Activated B cell treated with CpG ODN at 0.5 μM for 24 hours (primary cell): ENCODE measurements at regions not wholly inside any gene's neighbourhood (a gene's known extent, or its start where the extent isn't known, plus 50 kb on each side); places are given as distances from the start of the nearest gene placed in this dataset.

Source experiments
- ATAC-seq: fragments of 200-7000 bp; cut with Tn5 transposase; one replicate; pipeline ENCODE4 v1.10.0; 2021; ENCODE audit warnings: low read depth, mild to moderate bottlenecking, moderate library complexity
- CTCF ChIA-PET: fragments of 350-600 bp; sonication (Branson Sonifier 250); formaldehyde crosslinking; loops from one replicate; lab custom pipeline; 2021; ENCODE audit warnings: antibody characterized with exemption; lab: Charles Lee
- POLR2A ChIA-PET: fragments of 350-600 bp; sonication (Branson Sonifier 250); formaldehyde crosslinking; loops from one replicate; lab custom pipeline; 2021; ENCODE audit warnings: antibody characterized with exemption; lab: Charles Lee
- DNase-seq: peaks from one replicate; pipeline ENCODE4 v3.0.0; 2022
- H3K27ac Mint-ChIP-seq: one replicate; pipeline ENCODE4 v1.8.0; 2020; ENCODE audit warnings: mixed read lengths
- H3K27me3 Mint-ChIP-seq: one replicate; pipeline ENCODE4 v1.8.0; 2021; ENCODE audit warnings: mixed read lengths
- H3K36me3 Mint-ChIP-seq: one replicate; pipeline ENCODE4 v1.8.0; 2021; ENCODE audit warnings: low read depth, mixed read lengths
- H3K4me1 Mint-ChIP-seq: one replicate; pipeline ENCODE4 v1.8.0; 2021; ENCODE audit warnings: mixed read lengths
- H3K4me3 Mint-ChIP-seq: one replicate; pipeline ENCODE4 v1.8.0; 2020; ENCODE audit warnings: mild to moderate bottlenecking, mixed read lengths
- H3K9me3 Mint-ChIP-seq: one replicate; pipeline ENCODE4 v1.8.0; 2020; ENCODE audit warnings: mixed read lengths
- intact Hi-C: fragments of 100-400 bp; cut with micrococcal nuclease; formaldehyde crosslinking; loops from one replicate; pipeline ENCODE4 v1.15.1; 2024
- TF ChIP-seq, protein P1 (sequence below): fragments of 200-600 bp; IDR thresholded peaks from one replicate; pipeline ENCODE4 v1.8.0; 2022; ENCODE audit warnings: antibody characterized with exemption, mild to moderate bottlenecking

DNA sequence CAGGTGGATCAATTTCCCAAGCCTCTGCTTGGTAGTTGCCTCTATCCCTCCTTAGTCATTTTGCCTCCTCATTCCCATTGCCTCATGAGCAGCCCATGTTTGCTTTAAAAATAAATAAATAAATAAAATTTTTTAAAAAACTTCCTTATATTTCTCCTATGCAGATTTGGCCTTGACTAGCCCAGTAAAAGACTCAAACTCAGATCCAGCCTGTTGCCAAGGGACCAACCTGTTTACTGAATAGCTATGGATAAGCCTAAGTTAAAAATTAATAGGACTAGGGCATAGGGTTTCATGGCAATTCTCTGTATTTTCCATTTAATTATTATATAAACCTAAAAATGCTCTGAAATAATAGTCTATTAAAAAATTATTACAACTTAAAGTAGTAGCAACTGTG, 384.4 kb downstream of the RSL24D1 start:
- CTCF ChIA-PET: no interaction called here
- H3K4me3 Mint-ChIP-seq: no peak overlapping the region
- H3K4me1 Mint-ChIP-seq: no peaks in the 10 kb centered on the region
- TF ChIP-seq, protein P1, sequence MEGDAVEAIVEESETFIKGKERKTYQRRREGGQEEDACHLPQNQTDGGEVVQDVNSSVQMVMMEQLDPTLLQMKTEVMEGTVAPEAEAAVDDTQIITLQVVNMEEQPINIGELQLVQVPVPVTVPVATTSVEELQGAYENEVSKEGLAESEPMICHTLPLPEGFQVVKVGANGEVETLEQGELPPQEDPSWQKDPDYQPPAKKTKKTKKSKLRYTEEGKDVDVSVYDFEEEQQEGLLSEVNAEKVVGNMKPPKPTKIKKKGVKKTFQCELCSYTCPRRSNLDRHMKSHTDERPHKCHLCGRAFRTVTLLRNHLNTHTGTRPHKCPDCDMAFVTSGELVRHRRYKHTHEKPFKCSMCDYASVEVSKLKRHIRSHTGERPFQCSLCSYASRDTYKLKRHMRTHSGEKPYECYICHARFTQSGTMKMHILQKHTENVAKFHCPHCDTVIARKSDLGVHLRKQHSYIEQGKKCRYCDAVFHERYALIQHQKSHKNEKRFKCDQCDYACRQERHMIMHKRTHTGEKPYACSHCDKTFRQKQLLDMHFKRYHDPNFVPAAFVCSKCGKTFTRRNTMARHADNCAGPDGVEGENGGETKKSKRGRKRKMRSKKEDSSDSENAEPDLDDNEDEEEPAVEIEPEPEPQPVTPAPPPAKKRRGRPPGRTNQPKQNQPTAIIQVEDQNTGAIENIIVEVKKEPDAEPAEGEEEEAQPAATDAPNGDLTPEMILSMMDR: no peak
- intact Hi-C loops: no loop called here
- no peak overlapping the region for H3K27ac Mint-ChIP-seq
- POLR2A ChIA-PET: no interaction called here
- peaks cover 8% of the 10 kb centered on the region for H3K9me3 Mint-ChIP-seq
- no peaks in the 10 kb centered on the region for H3K36me3 Mint-ChIP-seq
- ATAC-seq: no peak
- no peaks in the 10 kb centered on the region for H3K27me3 Mint-ChIP-seq
- no peak for DNase-seq

DNA sequence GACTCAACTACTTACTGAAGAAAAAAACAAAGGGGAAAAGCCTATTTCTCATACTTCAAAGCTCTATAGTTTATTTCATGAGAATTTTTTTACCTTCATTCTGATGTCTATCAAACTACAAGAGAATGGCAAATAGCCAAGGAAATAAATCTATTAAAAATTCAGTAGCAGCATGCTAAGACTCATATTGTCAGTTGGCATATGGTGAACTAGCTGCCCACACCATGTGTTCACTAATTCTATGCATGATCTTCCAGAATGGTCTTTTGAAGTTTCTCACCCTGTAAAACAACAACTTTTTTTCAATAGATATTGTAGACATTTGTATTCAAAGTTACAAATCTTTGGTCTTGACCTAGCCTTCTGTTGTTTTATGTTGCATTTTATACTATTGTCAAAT, 386.2 kb downstream of the RSL24D1 start:
- intact Hi-C loops: no loop called here
- TF ChIP-seq, protein P1: no peak
- POLR2A ChIA-PET: no interaction called here
- DNase-seq (no peak), ATAC-seq (no peak)
- Mint-ChIP-seq H3K36me3 (no peaks in the 10 kb centered on the region), H3K4me1 (no peaks in the 10 kb centered on the region), H3K27me3 (no peaks in the 10 kb centered on the region), H3K27ac (no peak overlapping the region), H3K9me3 (peaks cover 6% of the 10 kb centered on the region), H3K4me3 (no peak overlapping the region)
- CTCF ChIA-PET: no interaction called here

DNA sequence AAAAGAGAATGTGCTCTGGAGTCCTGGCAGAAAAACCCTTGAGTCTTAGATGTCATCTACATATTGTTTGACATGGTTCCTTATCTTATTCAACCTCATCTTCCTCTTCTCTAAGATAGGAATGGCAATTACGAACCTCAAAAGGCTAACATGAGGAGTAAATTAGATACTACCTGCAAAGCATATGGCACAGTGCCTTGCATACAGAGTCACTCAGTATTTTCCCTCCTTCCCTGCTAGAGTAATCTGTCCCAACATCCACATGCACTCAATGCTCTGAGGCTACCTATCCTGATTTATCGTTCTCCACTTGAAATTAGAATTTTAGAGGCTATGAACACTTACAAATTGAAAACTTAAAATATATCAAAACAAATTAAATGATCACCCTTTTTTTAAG, 386.7 kb downstream of the RSL24D1 start:
- H3K27ac Mint-ChIP-seq: no peak overlapping the region
- ATAC-seq: no peak
- POLR2A ChIA-PET: no interaction called here
- H3K4me3 Mint-ChIP-seq: no peak overlapping the region
- TF ChIP-seq, protein P1: no peak
- no peak for DNase-seq
- peaks cover 6% of the 10 kb centered on the region for H3K9me3 Mint-ChIP-seq
- no peaks in the 10 kb centered on the region for H3K4me1 Mint-ChIP-seq
- H3K36me3 Mint-ChIP-seq: no peaks in the 10 kb centered on the region
- intact Hi-C loops: no loop called here
- CTCF ChIA-PET: no interaction called here
- H3K27me3 Mint-ChIP-seq: no peaks in the 10 kb centered on the region

DNA sequence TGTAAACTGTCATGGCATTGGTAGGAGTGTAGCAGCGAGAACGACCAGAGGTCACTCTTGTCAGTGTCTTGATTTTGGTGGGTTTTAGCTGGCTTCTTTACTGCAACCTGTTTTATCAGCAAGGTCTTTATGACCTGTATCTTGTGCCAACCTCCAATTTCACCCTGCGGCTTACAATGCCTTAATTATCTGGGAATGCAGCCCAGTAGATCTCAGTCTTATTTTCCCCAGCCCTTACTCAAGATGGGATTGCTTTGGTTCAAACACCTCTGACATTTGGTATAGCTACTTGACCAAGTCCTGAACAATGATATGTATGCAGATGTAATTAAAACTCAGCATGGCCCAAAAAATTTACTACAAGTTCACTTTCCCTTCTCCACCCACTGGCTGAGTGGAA, 388.4 kb downstream of the RSL24D1 start:
- H3K36me3 Mint-ChIP-seq: no peaks in the 10 kb centered on the region
- POLR2A ChIA-PET: no interaction called here
- DNase-seq: no peak
- H3K27ac Mint-ChIP-seq: no peak overlapping the region
- no peak for ATAC-seq
- H3K27me3 Mint-ChIP-seq: no peaks in the 10 kb centered on the region
- no peak overlapping the region for H3K4me3 Mint-ChIP-seq
- CTCF ChIA-PET: no interaction called here
- intact Hi-C loops: no loop called here
- H3K9me3 Mint-ChIP-seq: peaks cover 5% of the 10 kb centered on the region
- TF ChIP-seq, protein P1: no peak
- peaks cover 4% of the 10 kb centered on the region for H3K4me1 Mint-ChIP-seq

DNA sequence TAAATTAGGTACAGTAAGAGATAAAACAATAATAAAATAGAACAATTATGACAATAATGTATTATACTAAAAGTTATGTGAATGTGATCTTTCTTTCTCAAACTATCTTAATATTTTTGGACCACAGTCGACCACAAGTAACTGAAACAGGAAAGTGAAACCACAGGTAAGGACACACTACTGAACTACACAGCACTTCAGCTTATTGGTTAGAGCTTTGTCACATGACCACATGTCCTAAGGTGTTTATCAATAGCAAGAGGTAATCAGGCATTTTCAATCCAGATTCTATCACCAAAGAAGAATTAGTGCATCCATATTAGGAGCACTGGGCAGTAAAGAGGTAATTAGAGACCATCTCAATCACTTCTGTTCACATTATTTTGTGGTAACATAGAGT, 392.8 kb downstream of the RSL24D1 start:
- peaks cover 11% of the 10 kb centered on the region for H3K9me3 Mint-ChIP-seq
- no peak for DNase-seq
- ATAC-seq: no peak
- H3K27me3 Mint-ChIP-seq: no peaks in the 10 kb centered on the region
- intact Hi-C loops: no loop called here
- no peak overlapping the region for H3K27ac Mint-ChIP-seq
- TF ChIP-seq, protein P1: no peak
- ChIA-PET POLR2A (no interaction called here), CTCF (no interaction called here)
- no peak overlapping the region for H3K4me3 Mint-ChIP-seq
- H3K36me3 Mint-ChIP-seq: no peaks in the 10 kb centered on the region
- peaks cover 11% of the 10 kb centered on the region for H3K4me1 Mint-ChIP-seq
